Activated naive CD4-positive, alpha-beta T cell (primary cell): ENCODE measurements at regions not wholly inside any gene's neighbourhood (a gene's known extent, or its start where the extent isn't known, plus 50 kb on each side); places are given as distances from the start of the nearest gene placed in this dataset.

Experiments
- DNase-seq, 4 experiments: peaks; one replicate each; lab custom pipeline; 2025; lab: John Stamatoyannopoulos, UW

DNA sequence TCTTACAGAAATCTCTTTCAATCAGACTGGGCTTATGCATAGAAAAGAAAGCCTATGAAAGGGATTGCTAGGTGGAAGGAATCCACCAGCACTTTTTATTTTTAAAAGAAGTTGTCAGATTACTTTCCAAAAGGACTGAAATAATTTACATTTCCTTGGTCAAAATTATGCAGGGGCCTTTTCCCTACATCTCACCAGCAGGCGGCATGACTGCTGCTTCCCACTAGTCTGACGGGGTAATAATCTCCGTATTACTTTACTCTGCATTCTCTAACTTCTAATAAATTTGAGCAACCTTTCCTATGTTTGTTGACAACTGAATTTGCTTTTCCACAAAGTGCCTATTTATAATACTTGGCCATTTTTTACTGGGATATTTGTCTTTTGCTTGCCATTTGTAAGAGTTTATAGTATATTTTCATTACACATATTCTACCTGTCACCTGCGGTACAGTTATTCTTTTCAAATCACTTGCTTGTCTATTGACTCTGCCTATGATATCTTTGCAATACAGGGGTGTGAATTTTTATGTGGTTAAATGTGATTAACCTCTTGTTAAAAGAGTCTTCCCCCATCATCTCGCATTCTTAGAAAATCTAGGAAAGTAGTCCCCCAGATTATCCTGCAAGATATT is 51.9 kb upstream of the USP47 start:
- no peak for DNase-seq

DNA sequence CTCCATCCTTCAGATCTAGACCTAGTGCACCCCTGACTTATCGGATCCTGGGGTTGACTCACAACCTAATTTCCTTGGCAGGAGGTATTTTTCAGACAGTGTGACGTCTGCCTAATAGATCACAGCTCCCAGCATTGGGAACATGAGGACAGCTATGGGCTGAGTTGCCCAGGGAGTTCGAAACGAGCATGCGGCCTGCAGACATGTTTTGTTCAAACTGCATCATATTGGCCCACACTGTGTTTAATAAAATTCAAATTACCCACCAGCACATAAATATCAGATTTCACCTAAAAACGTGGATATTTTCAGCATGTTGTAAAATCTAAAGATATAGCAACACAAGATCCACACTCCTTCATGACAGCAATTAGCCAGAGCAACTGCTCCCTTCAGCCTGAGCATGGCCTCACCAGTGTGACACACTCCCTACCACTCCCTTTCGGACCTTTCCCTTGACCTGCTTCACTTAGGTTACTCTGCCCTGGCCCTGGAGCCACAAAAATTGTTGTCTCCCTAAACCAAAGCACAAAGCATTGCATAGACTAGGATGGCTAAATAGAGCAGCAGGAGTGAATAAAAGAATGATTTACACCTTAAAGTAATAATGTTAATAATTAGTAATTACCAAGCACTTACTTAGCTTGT is 53.6 kb upstream of the USP47 start:
- no peak for DNase-seq

DNA sequence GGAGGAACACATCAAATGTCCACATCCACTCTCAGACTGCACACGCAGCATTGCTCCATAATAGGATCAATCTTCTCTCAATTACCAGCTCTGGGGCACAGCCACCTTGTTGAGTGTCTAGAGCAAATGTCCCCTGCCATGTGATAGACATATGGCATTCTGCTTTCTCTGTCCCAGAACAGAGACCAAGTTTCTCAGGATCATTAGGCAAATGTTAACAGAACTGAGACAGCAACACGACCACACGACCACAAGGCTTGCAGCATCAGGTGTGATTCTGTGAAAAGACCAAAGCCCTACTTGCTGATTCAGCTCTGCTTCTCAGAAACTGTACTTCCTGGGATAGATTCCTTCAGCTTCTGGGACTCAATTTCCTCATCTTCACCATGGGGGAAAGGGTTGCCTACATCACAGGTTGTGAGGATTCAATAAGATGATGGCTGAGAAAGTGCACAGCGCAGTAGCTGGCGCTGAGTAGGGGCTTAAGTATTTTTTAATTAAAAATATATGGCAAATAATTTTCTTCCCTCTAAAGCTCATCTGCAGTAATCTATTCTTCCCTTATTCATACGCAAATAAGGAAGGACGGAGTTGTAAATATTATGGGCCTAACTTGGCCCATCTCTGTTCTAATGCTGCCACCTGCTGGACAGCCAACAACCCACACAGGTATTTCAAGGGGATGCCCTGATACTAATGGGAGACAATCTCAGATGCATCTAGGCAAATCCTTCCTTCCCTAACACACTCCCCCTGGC is 54.3 kb upstream of the USP47 start:
- peak; percentile 3 to 58 (median 23) for DNase-seq

DNA sequence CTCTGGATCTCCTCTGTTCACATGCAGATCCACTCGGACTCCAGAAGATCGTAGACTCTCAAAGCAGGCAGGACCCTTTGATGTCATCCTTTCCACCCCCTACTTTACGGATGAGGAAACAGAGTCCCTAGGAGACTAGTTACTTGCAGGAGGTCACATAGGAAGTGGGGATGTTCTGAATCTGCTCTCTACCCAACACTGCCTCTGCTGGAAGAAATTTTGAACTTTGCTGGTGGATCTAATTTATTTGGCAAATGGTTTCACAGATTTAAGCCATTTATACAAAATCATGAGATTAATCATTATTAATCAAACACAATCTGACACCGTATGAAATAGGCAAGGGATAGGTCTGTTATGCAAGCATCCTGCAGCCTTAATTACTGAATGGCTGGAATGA is 55.0 kb upstream of the USP47 start:
- DNase-seq = no peak

DNA sequence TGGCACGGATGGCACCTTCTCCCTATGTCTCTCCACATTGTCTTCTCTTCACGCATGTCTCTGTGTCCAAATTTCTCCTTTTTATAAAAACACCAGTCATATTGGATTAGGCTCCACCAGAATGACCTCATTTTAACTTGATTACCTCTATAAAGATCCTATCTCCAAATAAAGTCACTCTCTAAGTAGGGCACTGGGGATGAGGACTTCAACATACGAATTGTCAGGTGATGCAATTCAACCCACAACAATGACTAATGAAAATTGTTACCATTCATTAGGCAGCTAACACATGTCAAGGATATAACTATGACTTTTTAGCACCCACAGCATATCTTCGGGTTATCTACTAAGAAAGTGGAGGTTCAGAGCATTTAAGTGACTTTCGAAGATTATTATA is 55.5 kb upstream of the USP47 start:
- DNase-seq = no peak

DNA sequence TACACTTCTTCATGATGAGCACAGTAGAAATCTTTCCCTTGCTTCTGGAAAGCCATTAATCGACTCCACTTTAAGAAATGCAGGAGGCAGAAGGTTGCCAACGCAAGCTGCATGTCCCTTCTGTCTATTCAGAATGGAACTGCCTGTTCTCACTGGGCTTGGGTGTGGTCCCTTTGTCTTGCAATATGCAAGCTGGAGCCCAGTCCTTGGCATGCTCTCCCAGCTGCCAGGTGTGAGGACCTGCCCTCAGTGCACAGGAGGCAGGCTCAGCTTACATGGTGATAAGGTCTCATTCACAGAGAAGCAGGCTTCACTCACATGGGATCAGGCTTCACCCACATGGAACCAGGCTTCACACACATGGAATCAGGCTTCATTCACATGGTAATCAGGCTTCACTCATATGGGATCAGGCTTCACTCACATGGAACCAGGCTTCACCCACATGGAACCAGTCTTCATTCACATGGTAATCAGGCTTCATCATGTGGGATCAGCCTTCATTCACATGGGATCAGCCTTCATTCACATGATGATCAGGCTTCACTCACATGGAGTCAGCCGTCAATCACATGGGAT is 59.2 kb upstream of the USP47 start:
- DNase-seq = no peak

DNA sequence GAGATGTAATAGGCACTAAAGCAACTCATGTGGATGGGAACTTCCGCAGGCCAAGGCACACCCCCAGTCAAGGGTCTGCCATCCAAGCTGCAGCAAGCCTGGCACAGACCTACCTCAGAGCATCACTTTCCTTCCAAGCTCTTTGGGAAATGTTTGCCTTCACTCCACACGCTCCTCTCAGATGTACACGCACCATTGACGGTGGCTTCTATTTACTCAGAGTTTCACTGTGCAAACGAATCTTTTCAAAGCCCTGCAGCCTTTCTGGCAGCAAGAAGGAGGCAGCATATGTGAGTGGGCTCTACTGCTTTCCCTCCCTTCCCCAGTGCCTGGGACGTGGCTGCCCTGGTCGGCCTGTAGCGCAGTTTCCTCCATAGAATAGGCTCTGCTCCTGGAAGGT is 60.9 kb upstream of the USP47 start:
- no peak for DNase-seq

DNA sequence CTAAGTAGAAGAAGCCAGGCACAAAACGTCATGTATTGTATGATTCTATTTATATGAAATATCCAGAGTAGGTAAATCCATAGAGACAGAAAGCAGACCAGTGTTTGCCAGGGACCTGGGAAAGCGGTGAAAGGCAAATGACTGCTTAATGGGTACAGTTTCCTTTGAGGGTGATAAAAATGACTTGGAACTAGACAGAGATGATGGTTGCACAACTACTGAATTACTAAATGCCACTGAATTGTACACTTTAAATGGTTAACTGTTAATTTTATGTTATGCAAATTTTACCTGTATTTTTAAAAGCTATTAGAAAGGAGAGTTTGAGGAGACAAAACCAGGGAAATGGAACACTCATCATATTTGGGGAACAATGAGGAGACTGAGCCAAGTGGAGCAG is 61.8 kb upstream of the USP47 start:
- DNase-seq = no peak

DNA sequence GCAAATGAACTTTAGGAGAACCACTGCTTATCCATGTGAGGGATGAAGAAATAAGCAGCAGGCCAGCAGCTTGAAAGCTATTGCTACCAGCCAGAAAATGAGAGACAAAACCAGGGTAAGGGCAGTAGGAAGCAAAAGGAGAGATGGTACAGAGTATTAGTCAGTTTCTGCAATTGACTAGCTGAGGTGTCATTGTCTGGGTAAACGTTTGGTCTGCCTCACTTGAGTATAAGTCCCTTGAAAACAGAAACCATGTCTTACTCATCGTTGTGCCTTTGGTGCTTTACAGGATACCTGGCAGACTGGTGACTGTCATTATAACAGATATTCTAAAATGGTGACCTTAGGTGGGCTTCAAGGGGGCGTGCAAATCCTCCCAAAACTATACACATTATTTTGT is 63.9 kb upstream of the USP47 start:
- DNase-seq = no peak

DNA sequence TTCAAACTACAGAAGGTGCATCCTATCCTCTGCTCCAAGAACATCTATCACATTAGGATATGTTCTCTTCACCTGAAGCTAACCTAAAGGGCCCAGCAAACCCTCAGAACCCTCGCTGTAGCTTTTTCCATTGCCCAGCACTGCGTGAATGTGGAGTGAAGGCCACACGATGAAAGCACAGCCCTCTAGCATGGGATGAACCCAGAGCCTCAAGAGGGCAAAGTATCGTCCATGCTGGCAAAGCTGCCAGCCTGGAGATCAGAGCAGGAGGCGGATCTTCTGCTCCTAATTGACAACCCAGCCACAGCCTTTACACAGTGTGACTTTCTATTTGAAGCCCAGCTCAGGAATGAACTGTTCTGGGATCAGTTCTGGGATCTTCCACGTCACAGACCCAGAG is 65.1 kb upstream of the USP47 start:
- no peak for DNase-seq

DNA sequence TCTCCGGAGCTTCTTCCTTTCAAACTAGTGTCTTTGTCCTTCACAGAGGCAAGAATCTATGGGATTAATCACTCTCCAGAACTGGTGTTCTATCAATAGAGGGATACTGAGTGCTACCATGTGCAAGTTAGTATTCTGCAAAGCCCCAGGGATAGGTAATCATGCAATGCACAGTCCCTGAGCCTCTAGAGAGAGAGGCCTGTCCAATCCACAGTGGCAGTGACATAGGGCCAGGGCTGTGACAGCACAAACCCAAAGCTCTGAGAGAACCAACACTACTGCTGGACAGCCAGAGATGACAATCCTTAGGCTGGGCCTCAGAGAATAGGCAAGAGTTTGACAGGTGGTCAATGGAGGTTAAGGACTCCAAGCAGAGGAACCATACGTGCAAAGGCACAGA is 66.8 kb upstream of the USP47 start:
- DNase-seq = no peak

DNA sequence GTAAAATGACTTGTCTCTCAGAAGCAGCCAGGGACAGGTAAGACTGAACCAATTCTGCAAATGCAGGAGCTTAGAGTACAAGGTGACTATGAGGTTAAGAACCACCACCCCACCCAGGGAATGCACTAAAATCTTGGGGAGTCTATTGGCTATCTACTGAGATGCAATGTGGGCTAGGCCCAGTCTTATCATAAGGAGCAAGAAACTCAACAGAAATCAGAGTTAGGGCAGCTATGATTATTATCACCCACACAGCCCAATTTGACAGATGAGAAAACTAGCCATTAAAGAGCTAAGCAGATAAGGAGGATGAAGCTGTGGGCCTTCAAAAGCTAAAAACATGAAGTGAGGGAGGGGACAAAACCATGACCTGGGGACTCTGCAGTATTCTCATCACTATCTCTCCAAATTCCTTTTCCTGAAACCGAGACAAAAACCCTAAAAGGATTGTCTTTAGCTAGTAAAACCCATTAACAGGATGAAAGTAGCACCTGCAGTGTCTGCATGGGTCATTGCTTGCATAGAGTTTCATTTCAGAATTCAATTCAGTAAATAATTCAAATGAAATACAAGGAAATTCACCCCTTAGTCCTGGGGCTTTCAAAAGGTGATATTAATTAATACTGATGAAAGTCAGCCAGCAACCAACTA is 68.8 kb upstream of the USP47 start:
- no peak for DNase-seq

DNA sequence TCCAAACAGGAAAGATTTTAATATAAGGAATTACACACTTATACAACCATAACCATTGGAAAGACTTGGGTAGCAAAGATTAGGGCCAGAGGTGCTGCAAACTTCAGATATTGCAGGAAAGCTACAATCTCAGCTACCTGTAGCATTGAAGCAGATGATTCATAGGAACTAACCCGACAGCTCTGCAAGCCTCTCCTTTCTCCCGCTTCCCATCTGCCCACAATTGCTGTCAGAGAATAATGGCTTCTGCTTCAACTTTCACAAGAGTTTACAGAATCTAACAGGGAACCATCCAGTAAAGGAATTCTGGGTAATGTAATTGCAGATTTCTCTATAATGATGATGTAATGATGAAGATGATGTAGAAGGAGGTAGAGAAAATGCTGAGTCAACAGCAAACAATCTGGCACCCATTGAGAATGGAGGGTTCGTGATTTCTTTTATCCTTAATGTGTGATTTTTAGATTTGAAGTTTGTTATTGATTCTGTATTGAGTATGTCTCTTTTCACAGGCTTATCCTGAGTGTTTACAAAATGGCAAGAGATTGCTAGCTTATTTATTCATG is 70.8 kb upstream of the USP47 start:
- DNase-seq = no peak

DNA sequence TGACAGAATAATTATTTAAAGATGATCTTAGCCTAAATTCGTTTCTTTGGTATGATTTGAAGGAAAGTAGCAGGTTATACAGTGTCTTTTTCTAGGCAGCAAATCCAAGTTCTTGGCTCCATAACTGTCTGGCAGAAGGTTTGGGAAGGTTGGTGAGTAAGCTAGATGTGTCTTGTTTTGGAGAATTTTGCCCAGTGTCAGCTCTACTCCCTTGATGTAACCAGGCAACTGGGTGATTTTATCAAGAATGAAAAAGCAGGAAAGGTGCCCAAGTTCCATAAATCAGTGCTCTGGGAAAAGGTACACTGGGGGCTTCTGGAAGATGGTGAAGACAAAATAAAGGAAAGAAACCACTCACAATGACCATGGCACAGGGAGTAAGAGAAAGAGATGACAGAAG is 71.5 kb upstream of the USP47 start:
- no peak for DNase-seq

DNA sequence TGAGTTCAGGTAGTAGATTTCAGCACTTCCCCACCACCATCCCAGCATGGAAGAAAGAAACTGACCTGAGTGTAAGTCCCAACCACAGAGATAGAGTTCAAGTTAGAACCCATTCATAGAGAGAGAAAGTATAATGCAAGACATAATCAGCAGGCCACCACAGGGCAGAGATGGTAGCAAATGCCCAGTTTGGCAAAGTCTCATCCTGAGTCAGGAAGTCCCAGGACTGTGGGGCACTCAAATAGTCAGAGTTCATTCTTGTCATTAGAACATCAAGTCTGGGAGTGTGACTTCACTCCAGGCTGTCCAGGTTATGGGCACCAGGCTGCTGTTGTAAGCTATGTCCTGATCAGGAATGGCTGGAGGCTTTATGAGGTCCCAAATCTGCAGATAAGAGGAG is 72.0 kb upstream of the USP47 start:
- DNase-seq = no peak

DNA sequence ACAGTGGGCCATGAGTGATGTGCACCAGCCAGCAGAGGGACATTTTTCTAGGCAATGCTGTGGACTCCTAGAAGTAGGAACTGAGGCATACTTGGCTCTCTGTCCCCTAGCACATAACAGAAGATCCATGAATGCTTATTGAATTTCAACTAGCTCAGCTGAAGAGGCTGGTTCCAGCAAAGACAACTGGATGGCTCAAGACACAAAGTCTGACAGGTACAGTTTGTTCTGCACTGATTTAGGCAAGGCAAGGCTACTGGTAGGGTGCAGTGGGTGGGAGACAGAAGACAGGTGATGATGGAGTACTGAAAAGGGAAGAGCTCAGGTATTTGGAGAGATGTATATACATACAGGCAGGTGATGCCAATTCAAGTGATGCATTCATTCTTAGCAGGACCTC is 72.4 kb upstream of the USP47 start:
- DNase-seq = no peak

DNA sequence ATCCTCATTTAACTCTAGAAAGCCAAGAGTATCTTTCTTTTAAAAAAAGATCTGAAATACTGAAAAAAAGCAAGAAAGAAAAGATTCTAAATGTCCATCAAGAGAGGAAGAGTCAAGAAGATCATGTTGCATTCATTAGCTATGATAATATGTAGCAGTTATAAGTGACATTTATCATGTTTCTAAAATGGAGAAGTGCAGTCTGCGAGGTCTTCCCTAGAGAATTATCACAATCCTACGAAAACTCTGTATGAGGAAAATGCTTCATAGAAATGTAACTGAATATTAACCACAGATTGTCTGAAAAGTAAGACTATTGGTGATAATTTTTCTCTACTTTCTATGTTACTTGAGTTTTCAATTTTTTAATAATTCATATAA is 77.4 kb upstream of the USP47 start:
- DNase-seq = no peak

DNA sequence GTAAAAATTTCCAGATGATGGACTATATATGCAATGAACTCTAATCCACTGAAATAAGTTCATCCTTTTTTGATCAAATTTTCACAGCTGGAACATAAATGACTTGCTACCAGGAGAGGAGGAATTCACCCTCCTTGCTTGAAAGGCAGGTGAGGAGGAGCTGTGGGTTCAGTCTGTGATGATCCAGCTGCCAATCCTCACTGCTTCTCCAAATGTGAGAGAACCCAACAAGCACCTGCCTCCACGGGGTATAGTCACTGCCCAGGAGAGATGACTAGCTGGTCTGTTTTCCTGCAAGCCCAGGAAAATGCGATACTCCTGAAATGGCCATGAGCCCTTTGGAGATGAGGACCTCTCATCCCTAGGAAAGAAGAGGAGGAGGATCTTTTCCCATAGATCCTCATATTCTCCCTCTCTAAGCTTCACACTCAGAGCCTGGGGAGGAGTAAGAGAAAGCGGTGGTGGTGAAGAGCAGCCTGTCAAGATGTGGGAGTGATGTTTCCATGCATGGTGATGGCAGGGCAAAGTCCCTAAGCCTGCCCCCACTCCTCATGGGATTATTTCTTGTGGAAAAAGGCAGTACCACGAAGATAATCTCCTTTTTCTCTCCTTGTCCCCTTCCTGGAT is 77.9 kb upstream of the USP47 start:
- no peak for DNase-seq

DNA sequence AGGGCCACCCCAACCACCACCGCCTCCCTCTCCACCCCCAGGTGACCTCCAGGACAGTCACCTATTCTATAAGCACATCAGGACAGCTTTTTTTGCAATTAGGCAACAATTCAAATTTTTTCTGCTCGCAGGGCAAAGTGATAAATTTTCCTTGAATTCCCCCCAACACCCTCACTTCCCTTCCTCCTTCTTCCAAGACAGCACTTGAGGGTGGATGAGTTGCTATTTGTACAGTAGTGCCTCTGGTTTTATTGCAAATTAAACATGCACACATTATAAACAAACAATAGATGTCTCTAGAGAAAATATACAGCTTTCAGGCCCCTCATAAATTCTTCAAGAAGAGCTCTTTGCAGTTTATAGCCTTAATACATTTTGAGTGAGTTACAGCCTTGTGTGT is 80.9 kb upstream of the USP47 start:
- DNase-seq = no peak

DNA sequence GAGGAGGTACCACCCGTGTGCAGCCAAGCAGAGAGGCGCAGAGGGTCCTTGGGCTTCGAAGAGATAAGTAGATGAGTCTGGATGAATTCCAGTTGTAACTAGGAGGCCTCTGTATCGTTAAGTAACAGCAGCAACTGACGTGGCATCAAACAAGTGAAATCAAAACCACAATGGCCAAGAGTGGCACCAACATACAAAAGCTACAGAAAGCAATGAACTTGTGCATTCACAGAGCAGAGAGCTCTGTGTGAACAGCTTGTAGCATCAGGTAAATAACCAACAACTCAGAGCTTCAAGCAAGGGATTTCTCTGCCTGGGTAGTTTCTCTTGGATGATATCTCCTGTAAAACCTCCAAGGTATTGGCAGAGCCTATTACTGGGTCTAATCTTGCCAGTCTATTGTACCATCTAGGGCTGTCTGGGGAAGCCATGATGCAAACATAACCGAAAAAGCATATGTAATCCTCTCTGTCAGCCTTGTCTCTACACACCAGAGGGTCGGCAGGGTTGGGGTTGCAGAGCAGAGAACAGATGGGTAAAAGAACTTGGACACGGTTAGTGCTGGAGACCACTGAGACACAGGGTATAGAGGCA is 83.1 kb upstream of the USP47 start:
- no peak for DNase-seq

DNA sequence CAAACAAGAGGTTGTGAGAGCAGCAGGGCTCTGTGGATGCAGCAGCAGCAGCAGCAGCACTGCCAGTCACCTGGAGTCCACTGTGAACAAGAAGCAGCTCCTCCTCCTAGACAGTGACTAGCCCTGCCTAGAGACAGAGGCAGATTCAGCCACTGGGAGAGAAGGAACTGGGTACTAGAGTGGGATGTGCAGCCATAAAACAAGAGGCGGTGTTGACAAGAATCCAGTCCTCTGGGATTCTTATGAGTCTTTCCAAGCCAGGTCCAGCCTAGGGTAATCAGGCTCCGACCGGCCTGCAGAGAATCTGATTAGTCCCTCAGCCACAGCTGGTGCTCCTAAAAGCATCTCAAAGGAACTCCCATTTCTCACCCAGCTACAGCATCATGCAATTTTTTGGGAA is 83.9 kb upstream of the USP47 start:
- DNase-seq = no peak

DNA sequence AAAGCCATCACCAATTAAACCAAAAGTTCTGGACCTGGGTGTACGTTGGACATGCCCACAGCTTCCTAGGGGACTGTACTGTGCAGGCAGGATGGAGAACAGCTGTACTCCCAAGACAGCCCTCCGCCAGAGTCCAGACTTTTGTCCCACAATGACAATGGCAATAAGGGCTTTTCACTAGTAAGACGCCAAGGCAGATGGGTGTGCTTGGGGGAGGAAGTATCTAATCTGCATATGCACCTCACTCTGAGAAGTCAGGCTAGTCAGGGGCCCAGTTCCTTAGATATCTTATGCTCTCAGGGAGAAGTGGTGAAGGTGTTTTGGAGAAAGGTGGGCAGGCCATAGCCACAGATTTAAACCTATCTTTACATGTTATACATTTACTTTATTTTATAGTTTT is 85.1 kb upstream of the USP47 start:
- DNase-seq = no peak
